ENCODE measurements at regions not wholly inside any gene's neighbourhood (a gene's known extent, or its start where the extent isn't known, plus 50 kb on each side); places are given as distances from the start of the nearest gene placed in this dataset.
A peak's percentile ranks its signal among the peaks of the same experiment; 100 is the strongest.

DNA sequence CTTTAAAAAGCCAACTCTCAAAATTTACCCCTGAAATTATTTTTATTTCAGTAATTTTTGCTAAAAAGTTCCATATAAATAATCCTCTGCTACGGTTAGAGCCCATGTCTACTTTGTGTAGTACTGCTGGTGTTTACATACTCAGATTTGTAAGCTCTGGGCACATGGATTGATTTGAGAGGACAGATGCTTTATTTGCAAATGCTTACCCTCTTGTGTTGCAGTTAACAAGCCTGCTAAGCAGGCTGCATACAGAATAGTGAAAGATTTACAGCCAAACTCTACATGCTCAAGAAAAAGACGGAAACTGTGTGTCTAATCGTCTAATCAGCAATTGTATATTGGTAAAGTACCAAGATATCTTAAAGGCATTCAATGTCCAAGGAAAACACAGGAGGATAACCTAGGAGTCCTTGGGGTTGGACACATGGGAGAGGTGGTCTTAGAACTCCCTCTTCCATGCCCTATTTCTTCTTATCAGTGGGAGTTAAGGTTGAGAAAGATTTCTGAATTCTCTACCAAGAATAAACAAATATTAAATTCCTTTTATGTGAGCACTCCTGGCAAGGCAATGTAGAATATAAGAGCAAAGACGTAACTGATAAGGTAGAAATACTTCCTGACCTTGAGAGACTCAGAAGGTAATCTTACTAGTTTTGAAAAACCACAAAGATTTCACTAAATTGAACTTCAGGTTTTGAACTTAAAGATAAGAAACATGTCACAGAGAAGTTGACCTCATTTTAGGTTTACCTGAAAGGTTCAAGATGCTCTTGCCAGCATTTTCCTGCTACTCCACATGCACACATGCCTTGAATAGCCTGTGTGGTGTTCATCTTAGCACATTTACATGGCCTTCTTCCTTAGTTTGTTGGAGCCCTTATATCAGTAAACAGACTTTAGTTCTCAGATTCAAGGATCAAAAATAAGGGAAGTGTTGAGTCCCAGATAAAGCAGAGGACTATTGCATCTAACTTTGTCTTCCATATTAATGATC, 1216.5 kb downstream of the SORCS3 start:
- no peak for DNase-seq

DNA sequence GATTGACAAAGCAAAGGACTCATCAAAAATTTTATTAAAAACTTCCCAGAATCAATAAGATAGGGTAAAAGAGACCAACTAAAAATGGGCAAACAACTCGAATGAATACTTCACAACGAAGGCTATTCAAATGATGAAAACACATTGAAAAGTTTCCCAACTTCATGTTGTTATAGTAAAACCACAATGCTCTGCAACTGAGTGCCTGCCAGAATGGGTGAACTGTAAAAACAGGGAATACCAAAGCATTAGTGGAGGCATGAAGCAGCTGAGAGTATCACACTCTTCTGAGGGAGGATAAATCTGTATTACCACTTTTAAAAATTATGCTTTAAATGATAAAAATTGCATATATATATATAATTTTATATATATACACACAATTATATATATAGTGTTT, 1214.7 kb downstream of the SORCS3 start:
- DNase-seq = no peak

DNA sequence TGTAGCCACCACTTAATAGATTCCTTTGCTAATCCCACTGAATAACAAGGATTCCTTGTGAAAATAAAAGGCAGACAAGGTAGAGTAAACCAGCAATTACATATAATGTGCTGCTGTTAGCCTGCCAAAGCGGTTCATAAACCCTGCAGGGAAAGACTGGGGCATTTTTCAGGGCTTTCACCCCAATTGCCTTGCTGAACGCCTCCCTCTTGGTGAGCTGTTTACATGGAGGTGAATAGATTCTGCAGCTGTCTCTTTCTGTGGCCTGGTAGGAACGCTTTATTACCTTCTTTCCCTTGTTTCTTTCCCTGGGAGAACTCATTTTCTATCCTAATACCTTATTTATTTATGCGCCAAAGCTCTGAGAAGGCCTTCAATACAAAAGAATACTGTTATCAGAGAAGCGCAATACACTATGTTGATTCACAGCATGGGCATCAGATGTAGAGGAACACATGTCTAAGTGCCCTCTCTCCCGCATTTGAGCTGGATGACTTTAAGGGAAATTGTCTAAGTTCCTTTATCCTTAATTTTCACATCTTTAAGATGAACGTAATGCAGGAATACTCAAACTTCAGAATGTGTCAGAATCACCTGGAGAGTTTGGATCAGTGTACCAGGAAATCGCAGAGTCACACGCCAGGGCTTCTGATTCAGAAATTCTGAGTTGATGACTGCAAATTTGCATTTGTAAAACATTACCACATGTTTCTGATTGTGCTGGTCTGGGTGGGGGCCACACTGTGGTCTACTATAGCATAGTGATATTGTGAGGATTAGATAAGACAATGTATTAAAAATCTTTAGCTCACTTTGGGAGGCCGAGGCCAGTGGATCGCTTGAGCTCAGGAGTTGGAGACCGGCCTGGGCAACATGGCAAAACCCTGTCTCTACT, 1203.8 kb downstream of the SORCS3 start:
- no peak for DNase-seq

DNA sequence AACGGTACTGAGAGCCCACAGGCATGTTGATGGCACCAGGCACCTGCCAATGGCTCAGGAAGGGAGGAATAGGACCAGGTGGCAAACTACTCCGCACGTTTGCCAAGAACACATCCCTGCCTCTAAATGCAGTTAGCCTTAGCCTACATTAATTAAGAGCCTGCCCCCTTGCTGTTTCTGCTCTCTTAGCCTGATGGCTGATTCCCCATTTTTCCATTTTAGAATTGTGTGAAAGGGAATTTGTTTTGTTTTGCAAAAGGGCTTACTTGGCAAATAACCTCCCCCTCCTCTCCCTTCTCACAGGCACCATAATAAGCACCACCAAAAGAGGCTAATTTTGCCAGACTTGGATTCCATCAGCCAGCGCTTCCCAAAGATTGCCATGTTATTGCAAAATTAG, 1203.2 kb downstream of the SORCS3 start:
- no peak for DNase-seq

DNA sequence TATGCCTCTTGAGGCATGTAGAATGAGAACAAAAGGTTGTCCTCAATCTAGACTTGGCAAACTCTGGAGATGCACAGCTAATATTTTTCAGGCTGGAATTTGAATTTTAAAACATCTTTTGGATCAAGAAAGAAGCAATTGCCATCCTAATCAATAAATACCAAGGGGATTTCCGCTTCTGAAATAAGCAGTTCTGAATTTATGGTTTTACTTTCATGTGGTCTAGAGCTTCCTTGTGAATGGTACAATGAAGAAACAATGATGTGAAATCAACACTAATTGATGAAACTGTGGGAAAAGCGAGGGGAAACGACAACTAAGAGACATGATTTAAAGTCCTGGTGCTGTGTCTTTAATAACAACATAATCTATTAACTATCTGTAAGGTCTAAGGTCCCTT, 1202.7 kb downstream of the SORCS3 start:
- no peak for DNase-seq

DNA sequence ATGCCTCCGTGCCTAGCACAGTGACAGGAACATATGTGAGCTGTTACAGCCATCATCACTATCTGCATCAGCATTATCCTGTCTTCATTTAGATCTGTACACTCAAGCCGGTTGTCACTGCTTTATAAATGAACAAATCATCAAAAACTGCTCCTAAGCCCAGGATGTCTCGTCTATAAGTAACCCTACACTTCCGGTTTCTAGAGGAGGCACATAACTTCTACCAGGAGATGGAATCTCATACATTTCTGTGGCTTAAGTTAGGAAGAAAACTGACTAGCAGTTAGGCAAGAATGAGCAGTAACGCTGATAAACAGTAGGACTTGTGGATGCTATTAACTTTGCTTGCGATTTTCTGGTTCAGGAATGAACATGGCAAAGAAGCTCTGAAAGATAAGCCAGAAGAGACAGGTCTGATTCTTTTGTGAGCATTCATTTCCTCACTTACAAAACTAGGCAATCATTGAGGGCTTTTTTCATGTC, 1199.2 kb downstream of the SORCS3 start:
- DNase-seq = no peak

DNA sequence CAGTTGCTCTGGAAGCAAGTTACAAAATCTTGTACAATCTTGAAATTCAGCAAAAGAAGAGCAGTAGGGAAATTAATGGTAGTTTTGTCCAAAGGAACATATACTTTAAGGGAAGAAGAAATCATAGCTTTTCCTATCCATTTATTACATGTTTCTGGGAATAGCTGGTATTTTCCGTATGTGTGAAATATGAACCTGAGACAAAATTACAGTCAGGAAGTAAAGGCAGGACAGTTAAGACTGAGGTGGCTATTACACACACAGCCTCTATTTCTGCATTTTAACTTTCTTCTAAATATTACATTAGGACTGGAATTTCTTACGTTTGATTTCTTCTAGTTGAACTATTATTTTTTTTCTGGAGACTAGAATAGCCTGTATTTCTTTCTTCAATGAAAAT, 1197.3 kb downstream of the SORCS3 start:
- no peak for DNase-seq

DNA sequence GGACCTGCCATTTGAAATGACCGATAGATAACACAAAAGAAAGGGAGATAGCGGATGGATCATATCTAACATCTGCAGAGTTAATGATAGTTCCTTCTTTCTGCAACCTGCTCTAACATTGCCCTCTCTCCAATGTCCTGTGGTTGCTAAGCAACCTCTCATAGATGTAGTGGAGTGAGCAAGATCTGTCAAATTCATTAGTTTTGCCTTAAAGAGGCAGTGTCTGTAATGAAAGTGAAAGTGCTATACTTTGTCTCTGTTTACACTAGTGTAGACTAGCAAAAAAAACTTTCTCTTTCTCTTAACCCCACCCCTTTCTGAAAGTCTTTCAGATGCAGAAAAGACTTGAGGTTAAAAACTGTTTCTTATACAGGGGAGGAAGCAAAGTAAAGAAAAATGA, 1196.9 kb downstream of the SORCS3 start:
- DNase-seq = no peak

DNA sequence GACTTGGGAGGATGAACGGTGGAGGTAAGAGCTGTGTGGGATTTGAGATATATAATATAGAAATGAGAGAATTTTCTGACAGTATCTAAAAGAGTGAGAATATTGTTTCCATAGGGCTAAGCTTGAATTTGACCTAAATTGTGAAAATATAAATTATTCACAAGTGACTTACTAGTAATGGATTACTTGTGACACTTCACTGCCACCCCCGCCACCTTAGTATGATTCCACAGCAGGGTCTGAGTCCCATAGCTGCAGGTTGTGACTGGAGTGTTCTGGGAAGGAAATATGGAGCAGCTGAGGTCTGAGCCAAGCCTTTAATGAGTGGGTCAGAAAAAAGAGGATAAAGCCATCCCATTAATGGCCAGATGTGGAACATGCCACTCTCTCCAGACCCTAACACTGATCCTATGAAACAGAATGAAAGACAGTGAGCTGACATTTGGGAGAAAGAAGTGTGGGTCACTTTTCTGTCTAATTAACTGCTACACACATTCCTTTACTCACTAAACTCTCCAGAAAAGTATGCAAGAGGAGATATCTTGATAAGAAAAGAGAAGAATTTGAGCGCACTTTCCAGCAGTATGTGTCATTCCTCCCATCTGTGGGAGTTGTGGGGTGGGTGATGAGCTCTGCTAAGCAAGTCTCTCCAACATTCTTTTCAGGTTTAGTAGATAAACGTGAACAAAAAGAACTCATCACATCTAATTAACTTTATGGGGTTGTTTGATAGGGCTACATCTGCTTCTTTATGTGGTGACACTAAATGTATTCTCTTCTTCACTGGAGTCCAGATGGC, 1193.4 kb downstream of the SORCS3 start:
- no peak for DNase-seq

DNA sequence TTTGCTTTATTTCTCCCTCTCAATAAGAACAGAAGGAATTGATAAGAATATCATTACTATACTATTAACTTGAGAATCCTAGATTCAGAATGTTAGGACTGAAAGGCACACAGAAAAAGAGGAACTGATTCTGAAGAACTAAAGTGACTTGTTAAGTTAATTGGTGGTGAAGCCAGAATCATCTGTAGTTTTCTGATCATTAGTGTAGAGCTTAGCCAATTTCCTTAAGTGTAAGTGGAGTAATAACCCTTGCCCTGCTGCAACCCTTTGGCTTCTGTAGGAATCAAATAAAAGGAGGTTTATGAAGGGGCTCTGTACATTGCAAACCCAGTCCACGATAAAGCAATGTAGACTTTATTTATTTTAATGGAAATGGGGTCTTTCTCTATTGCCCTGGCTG, 1186.0 kb downstream of the SORCS3 start:
- DNase-seq = no peak

DNA sequence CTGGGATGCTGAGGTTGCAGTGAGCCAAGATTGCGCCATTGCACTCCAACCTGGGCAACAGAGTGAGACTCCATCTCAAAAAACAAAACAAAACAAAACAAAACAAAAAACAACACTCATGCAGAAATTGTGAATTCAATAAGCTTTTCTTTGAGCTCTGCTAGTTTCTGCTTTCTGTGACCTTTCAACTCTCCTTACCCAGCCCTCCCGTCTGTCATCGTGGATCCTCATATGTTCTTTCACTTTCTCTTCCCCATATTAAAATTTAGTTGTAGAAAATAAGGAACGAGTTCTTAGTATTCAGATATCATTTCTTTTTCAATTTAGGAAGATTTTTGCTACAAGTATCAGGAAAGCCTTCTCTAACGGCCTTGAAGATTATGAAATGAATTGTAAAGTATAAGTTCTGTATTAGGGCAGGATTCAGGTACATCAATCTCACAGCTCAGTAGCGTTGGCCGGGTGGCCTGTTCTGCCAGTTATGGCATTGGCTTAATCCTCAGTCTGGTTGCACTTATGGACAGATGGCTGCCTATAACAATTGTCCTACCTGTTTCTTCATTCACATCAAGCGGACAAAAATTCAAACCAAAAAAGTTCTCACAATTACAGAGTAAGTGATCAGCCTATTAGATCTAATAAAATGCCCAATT, 1167.0 kb downstream of the SORCS3 start:
- DNase-seq = no peak

DNA sequence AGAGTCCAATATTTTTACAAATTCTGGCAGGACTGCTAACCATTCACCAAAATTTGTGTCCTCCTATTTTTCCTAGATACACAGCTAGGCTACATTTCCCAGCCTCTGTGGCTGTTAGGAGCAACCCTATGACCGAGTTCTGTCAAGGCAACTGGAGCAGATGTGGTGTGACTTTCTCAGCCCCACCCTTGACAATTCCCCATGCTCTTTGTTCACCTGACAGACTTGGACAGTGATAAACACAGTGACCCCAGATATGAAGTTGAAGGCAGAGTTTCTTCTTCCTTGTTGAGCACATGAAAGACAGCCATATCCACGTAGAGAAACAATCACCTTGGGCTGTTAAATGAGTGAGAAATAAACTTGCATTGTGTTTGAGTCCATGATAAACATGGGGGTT, 1162.1 kb downstream of the SORCS3 start:
- no peak for DNase-seq

DNA sequence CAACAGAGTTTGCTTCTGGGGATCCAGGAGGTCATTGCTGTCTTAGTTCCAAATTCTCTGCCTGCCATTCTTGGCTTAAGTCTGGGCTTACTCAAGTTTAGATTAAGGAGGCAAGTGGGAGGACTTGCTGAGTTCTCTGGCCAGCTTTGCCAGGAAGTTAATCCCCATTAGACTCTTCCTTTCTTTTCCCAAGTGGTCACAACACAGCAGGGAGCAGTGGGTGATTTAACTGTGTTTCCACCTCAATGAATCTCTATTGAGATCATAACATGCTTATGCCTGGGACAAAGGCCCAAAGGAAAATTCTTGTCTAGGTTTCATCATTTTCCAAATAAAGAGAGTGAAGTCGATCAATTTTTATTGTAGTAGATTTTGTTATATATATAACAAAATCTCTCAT, 1159.6 kb downstream of the SORCS3 start:
- no peak for DNase-seq

DNA sequence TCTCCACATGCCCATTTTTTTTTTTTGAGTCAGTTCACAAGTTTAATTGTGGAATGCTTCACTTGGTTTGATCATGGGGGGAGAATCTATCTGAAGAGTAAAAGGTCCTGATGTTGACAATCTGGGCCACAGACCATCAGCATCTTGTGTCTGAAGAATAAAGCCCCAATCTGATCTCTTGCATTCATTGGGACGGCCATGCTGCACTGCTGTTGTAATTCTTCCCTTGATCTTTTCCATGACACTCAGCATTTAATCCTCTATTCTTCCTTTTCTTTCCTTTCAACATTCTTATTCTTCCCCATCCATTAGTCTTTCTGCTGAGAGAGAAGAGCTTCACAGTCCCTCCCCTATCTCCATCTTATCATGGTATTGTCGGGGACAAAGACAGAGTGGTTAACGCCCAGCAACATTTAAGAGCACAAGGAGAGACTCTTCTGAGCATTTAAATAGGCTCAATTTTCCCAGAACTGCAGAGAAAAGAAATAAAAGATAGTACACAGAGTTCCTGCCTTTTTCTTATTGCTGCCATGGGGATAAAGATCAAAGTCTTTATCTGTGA, 1157.3 kb downstream of the SORCS3 start:
- DNase-seq = no peak

DNA sequence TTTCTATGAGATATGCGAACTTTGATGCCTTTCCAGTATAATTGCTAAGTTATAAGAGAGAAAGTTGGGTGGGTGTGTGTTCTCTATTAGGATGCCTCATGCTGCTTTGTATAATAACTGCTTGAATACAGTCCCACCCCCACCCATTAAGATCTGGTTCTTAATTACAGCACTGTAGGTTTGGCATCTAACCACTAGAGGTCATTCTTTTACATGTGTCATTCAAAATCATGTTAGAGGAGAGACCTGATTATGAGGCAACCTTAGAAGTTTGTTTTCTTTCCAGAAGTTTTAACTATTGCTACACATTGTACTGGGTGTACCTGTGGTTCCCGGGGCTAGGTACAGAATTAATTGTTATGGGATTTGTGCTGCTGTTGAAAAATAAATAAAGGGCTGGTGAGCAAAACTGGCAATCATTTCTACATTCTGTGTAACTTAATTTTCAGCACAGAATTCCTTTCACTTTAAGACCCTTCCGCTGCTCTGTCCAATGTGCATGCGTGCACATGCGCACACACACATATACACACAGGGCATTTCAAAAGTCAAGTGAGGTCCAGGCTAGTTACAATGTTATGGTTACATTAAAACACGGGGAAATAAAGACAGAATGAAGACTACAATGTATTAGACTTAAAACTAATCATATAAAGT, 1156.3 kb downstream of the SORCS3 start:
- peak; percentile 23 for DNase-seq

DNA sequence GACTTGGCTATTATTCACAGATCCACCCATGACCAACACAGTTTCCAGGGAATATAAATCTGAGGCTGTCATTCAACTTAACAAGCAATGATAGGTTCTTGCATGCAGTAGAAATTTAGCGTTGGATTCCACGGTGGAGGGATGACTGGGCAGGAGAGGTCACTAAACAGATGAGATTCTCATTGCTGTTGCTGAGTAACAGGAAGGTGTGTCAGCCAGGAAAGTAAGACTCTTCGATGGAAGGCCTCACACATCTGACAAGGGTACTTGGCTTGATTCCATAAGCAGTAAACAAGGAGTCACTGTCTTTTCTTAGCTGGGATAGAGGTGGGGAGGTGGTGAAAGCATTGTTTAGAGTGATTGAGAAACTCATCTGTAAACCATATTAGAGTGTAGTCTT, 1152.0 kb downstream of the SORCS3 start:
- DNase-seq = no peak

DNA sequence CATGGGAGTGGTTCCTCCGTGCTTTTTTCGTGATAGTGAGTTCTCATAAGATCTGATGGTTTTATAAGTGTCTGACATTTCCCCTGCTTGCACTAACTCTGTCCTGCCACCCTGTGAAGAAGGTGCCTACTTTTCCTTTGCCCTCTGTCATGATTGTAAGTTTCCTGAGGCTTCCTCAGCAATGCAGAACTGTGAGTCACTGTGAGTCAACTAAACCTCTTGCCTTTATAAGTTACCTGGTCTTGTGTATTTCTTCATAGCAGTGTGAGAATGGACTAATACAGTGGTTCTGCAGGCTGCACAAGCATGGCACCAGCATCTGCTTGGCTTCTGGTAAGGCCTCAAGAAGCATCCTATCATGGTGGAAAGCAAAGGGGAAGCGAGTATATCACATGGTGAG, 1144.6 kb downstream of the SORCS3 start:
- no peak for DNase-seq

DNA sequence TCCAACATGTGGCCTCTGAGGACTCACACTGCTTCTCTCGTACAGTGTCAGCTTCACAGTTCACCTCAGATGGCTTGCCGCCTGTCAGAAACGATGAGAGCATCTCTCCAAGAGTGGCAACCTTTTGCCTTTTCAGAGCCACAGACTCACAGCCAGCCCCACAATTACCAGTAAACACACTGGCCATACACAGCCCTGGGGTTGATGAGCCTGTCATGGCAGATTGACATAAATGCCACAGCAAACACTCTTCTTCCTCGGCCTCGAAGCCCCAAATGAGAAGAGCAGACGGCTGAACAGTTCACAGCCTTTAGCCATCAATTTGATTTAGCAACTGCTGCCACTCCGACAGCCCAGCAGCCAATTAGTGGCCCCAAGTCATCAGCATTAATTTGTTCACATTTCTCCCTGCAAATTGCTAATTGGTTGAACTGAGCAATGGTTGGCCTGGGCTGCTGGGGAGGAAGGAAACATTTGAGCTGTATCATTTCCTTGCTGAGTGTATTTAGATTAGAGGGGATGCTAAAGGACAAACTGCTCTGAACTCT, 1142.9 kb downstream of the SORCS3 start:
- DNase-seq = no peak

DNA sequence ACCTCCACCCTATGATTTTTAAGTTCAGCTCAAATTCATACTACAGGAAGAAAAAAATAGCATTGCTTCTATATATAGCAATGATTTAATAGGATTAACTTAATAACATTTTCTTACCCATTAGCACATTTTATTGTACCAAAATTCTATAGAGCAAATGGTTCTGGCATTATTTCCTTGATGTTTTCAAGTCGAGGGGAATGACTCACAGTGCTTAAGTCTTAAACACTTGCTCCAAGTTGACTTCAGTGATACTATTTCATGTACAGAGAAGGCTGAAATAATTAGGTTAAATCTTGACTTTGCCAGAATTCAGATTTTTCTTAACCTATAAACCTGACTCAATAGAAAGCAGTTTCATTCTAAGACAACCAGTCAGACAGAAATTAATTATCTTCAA, 1133.8 kb downstream of the SORCS3 start:
- no peak for DNase-seq

DNA sequence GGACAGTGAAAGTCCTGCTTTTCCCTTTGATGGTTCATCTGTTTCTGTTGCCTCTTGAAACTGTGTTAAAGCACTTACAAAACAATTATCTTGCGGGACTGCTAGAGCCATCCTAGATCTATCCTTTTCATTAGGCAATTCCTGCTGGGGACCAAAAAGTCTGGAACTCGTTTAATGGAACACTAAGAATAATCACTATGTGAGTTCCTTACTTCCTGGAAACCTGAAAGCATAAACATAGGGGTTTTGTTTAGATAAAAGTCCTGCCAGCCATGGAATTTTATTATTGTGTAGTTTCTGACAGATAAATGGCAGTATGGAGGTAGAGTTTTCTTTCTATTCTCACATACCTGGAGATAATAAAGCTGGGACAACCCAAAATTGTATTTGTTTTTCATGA, 1133.3 kb downstream of the SORCS3 start:
- no peak for DNase-seq
